HUES64 (cell line): ENCODE measurements at regions not wholly inside any gene's neighbourhood (a gene's known extent, or its start where the extent isn't known, plus 50 kb on each side); places are given as distances from the start of the nearest gene placed in this dataset.
"Not testable (repeated sequence)": the region's sequence is repeated elsewhere in the genome, so short reads cannot be mapped to it uniquely, and the experiment has no call there.

Source experiments
- H3K27ac ChIP-seq: 2 replicates; pipeline ENCODE4 v1.7.0; 2013; ENCODE audit warnings: low read depth, low read length, inconsistent platforms
- H3K27me3 ChIP-seq: 2 replicates; pipeline ENCODE4 v1.6.1; 2013; ENCODE audit warnings: mild to moderate bottlenecking, low read length; ENCODE audit not compliant: insufficient read depth
- H3K36me3 ChIP-seq: 2 replicates; pipeline ENCODE4 v1.6.1; 2013; ENCODE audit warnings: mild to moderate bottlenecking, low read length; ENCODE audit not compliant: insufficient read depth
- H3K4me1 ChIP-seq: 2 replicates; pipeline ENCODE4 v1.6.1; 2013; ENCODE audit warnings: mild to moderate bottlenecking, low read length, moderate library complexity; ENCODE audit not compliant: insufficient read depth
- H3K4me3 ChIP-seq: 2 replicates; pipeline ENCODE4 v1.5.1; 2013; ENCODE audit warnings: mild to moderate bottlenecking, low read length, moderate library complexity
- H3K9ac ChIP-seq: 2 replicates; pipeline ENCODE4 v1.6.1; 2013; ENCODE audit warnings: mild to moderate bottlenecking, low read depth, low read length
- H3K9me3 ChIP-seq: 2 replicates; pipeline ENCODE4 v1.6.1; 2013; ENCODE audit warnings: low read depth, low read length; ENCODE audit not compliant: insufficient read depth
- WGBS: fragments of 150-250, 120-280 bp; methylation state at CpG from one replicate; pipeline ENCODE4 v1.1.7; 2013; ENCODE audit warnings: missing lambda C conversion rate; 5-methylcytosine and 5-hydroxymethylcytosine counted together

DNA sequence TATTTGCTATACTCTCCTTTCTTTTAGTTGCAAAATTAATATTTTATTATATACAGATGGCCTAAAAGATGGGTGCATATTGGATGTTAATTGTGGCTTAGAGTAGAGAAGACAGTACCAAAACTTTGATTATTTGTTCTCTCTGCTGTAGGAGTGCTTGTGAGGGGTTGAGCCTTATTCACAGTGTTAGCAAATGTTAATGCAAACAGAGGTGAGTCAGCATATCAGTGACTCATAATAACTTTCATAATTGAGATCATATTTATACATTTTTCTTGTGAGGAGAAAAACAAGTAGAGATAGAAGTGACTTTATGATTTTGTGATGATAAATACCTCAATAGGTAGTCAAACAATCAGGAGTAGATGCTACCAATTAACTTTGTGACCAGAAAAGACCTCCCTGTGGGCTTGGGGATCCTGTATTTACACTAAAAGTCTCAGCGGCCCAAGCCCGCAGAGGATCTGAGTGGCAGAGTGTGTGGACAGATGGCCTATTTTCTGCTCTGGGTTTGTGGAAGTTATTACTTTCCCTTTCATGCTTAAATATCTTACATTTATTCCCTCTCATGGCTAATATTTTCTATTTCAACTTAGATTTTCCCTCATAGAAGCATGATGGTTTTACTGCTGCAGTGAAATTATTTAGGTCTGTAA lies 226.5 kb downstream of the TAF11L14 start:
- H3K36me3 ChIP-seq, result no peaks in the 10 kb centered on the region
- WGBS, result 100% methylated on average over 2 of the region's 2 CpGs
- no peaks in the 10 kb centered on the region for H3K27me3 ChIP-seq
- H3K9me3 ChIP-seq, result peaks cover 9% of the 10 kb centered on the region
- no peak overlapping the region for H3K9ac ChIP-seq
- no peak overlapping the region for H3K4me3 ChIP-seq
- no peaks in the 10 kb centered on the region for H3K4me1 ChIP-seq
- no peak overlapping the region for H3K27ac ChIP-seq

DNA sequence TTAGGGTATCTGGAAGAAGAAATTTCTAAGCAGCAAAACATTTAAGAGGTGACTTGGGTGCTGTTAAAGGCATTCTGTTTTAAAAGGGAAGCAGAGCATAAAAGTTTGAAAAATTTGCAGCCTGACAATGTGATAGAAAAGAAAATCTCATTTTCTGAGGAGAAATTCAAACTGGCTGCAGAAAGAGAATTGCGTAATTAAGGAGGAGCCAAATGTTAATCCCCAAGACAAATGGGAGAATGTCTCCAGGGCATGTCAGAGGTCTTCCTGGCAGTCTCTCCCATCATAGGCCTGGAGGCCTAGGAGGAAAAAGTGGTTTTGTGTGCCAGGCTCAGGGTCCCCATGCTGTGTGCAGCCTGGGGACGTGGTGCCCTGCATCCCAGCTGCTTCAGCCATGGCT lies 230.6 kb downstream of the TAF11L14 start:
- H3K36me3 ChIP-seq, H3K27me3 ChIP-seq, H3K9ac ChIP-seq, H3K27ac ChIP-seq, H3K4me1 ChIP-seq, H3K4me3 ChIP-seq: not testable (repeated sequence)
- peaks cover 11% of the 10 kb centered on the region for H3K9me3 ChIP-seq
- 96% methylated on average over 2 of the region's 2 CpGs for WGBS

DNA sequence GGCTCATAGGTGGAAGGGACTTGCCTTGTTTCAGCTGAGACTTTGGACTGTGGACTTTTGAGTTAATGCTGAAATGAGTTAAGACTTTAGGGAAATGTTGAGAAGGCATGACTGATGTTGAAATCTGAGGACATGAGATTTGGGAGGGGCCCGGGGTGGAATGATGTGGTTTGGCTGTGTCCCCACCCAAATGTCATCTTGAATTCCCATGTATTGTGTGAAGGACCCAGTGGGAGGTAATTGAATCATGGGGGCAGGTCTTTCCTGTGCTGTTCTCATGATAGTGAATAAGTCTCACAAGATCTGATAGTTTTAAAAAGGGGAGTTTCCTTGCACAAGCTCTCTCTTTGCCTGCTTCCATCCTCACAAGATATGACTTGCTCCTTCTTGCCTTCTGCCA lies 231.7 kb downstream of the TAF11L14 start:
- not testable (repeated sequence) for H3K4me3 ChIP-seq, H3K27ac ChIP-seq, H3K4me1 ChIP-seq, H3K36me3 ChIP-seq, H3K9ac ChIP-seq, H3K27me3 ChIP-seq
- 98% methylated on average over 1 of the region's 1 CpG for WGBS
- peaks cover 13% of the 10 kb centered on the region for H3K9me3 ChIP-seq

DNA sequence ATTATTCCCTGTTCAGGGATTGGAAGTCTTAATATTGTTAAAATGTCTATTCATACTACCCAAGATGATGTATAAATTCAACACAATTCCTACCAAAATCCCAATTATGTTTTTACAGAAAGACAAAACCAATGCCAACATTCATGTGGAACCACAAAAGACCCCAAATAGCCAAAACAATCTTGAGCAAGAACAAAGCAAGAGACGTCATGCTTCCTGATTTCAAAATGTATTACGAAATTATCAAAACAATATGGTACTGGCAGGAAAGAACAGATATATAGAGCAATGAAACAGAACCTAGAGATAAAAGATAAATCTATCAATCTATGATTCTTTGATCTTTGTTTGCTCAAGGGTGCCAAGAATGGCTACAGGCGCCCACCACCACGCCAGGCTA lies 237.9 kb downstream of the TAF11L14 start:
- H3K4me1 ChIP-seq, result no peaks in the 10 kb centered on the region
- no peaks in the 10 kb centered on the region for H3K27me3 ChIP-seq
- WGBS, result 91% methylated on average over 3 of the region's 4 CpGs
- H3K36me3 ChIP-seq, result no peaks in the 10 kb centered on the region
- no peak overlapping the region for H3K27ac ChIP-seq
- peaks cover 3% of the 10 kb centered on the region; the same call in 1 of the 2 replicates for H3K9me3 ChIP-seq
- no peak overlapping the region for H3K4me3 ChIP-seq
- no peak overlapping the region for H3K9ac ChIP-seq

DNA sequence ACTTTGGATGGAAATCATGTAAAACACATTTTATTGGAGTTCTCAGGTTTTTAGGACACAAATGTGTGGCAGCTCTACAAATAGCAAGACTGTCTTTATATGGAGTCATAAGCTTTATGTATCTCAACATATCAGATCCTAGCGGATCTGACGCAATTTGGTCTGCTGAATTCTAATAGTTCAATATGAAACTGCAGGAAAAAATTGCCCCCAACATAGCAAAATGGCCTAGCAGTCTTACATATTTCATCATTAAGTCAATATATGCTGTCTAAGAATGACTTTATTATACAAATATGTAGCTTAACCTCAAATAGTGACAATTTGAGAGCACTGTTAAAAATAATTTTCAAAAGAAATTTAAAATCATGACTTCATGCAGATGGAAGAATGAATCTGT lies 244.3 kb downstream of the TAF11L14 start:
- Histone ChIP-seq H3K27me3 (no peaks in the 10 kb centered on the region), H3K9me3 (no peaks in the 10 kb centered on the region), H3K4me1 (no peaks in the 10 kb centered on the region), H3K9ac (no peak overlapping the region), H3K27ac (no peak overlapping the region), H3K36me3 (no peaks in the 10 kb centered on the region), H3K4me3 (no peak overlapping the region)
- 94% methylated on average over 2 of the region's 2 CpGs for WGBS

DNA sequence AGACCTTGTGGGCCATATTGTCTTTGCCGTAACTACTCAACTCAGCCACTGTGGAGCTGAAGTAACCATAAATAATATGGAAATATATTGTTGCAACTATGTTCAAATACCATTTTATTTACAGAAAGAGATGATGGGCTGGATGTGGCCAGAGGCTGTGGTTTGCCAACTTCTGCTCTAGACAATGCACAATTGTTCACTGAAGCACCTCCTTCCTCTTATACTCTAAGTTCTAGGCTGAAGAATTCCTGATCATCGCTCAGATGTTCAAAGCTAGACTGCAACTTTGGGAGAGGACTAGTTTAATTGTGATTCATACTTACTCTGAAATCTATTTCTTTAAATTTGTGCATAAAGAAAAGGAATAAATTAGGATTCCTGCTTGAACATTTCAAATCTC lies 245.0 kb downstream of the TAF11L14 start:
- no peak overlapping the region for H3K4me3 ChIP-seq
- no peaks in the 10 kb centered on the region for H3K27me3 ChIP-seq
- H3K9ac ChIP-seq, result no peak overlapping the region
- no peaks in the 10 kb centered on the region for H3K9me3 ChIP-seq
- H3K4me1 ChIP-seq, result no peaks in the 10 kb centered on the region
- H3K27ac ChIP-seq, result no peak overlapping the region
- H3K36me3 ChIP-seq, result no peaks in the 10 kb centered on the region
- WGBS, result 100% methylated on average over 1 of the region's 2 CpGs

DNA sequence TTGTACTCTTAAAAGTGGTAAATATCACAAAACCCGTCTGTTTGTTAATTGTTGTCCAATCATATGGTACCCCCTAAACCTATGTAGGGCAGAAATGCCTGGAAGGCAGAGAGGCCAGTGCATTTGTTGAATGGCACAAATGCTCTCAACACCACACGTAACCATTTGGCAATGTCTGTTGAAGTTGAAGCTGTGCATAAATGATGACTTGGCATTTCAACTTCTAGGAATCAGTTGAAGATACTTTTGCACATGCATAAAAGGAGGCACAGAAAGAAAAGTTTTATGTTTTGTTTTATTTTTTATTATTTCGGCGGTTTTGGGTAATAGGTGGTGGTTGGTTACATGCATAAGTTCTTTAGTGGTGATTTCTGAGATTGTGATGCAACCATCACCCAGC lies 246.6 kb downstream of the TAF11L14 start:
- Histone ChIP-seq H3K4me3 (no peak overlapping the region), H3K27me3 (no peaks in the 10 kb centered on the region), H3K27ac (no peak overlapping the region), H3K36me3 (no peaks in the 10 kb centered on the region), H3K9ac (no peak overlapping the region), H3K4me1 (no peaks in the 10 kb centered on the region), H3K9me3 (no peaks in the 10 kb centered on the region)
- WGBS, result 100% methylated on average over 4 of the region's 4 CpGs

DNA sequence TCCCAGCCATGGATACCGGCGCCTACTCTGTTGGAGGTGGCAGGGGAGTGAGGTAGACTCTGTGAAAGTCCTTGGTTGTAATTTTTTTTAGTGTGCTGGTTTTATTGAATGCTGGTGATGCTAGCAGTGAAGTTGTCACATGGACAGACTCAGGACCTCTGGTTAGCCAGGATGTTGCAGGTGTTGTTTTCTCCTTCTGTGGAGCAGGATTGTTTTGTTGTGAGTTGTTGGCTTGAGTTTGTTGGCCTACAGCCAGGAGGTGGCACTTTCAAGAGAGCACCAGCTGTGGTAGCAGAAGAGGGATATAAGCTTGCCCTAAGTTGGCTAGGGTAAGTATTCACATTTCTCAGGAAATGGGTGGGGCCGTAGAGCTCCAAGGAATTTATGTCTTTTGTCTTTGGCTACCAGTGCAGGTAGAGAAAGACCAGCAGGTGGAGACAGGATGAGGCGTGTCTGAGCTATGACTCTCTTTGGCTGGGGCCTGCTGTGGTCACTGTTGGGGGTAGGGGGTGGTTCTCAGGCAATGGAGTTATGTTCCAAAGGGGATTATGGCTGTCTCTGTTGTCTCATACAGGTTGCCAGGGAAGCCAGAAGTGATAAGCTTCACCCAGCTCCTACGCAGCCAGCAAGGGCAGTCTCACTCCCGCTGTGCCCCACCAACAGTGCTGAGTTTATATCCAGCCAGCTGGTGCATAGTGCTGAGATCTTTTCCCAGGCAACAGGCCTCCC lies 248.7 kb downstream of the TAF11L14 start:
- Histone ChIP-seq H3K9ac (no peak overlapping the region), H3K27me3 (no peaks in the 10 kb centered on the region), H3K9me3 (no peaks in the 10 kb centered on the region), H3K4me3 (no peak overlapping the region), H3K36me3 (no peaks in the 10 kb centered on the region), H3K27ac (peak overlapping the region; percentile 51; the same call in 1 of the 2 replicates), H3K4me1 (no peaks in the 10 kb centered on the region)
- 79% methylated on average over 6 of the region's 6 CpGs for WGBS

DNA sequence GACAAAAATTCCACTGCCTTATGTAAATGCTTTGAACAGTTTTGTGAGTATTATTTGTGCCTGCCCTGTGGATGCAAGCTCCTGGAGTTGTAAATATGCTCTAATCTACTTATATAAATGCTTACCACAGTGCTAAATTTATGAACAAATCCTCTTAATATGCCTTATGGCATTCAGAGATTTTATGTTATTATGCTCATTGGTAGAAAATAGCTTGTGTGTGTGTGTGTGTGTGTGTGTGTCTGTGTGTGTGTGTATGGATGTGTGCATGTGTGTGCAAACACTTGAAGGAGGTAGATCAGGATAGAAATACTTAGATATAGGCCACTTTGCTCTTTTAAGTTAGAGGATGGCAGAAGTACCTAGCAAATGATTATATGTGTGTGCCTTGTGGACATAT lies 253.9 kb downstream of the TAF11L14 start:
- Histone ChIP-seq H3K9me3 (no peaks in the 10 kb centered on the region), H3K27me3 (no peaks in the 10 kb centered on the region), H3K4me1 (no peaks in the 10 kb centered on the region), H3K36me3 (no peaks in the 10 kb centered on the region), H3K27ac (no peak overlapping the region), H3K4me3 (no peak overlapping the region), H3K9ac (no peak overlapping the region)

DNA sequence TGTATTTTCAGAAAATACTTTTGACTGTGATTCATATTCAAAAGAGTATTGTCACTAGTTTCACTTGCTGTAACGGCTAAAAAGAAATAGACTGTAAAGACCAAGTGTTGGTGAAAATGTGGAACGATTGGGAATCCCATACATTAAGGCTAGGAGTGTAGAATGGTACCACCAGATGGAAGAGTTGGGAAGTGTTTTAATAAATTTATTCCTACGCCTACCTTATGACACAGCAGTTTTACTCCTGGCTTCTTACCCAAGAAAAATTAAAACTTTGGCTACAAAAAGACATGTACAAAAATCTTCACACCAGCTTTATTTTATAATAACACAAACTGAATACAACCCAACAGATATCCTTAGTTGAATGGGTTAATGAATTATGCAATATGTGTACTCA lies 256.2 kb downstream of the TAF11L14 start:
- Histone ChIP-seq H3K4me3 (no peak overlapping the region), H3K27me3 (no peaks in the 10 kb centered on the region), H3K9ac (no peak overlapping the region), H3K36me3 (no peaks in the 10 kb centered on the region), H3K4me1 (no peaks in the 10 kb centered on the region), H3K9me3 (no peaks in the 10 kb centered on the region), H3K27ac (no peak overlapping the region)
- 91% methylated on average over 3 of the region's 3 CpGs for WGBS

DNA sequence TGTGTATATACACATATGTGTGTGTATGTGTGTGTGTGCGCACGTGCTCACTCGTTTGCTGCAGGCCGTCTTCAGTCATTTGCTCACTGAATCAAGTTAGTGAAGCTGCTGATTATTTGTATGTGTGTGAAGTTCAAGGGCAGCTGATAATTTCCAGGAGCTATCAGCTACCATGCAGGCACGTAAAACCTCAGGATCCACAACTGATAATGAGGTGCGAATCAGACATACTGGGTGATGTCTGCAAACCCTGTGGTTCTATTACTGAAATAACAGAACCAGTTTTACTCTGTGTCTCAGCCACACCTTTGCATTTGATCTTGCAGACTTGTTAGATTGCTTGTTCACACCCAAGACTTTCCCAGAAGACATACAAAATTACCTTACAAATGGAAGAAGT lies 257.6 kb downstream of the TAF11L14 start:
- Histone ChIP-seq H3K27me3 (no peaks in the 10 kb centered on the region), H3K27ac (no peak overlapping the region), H3K9ac (no peak overlapping the region), H3K9me3 (no peaks in the 10 kb centered on the region), H3K4me3 (no peak overlapping the region), H3K36me3 (no peaks in the 10 kb centered on the region), H3K4me1 (no peaks in the 10 kb centered on the region)
- 81% methylated on average over 6 of the region's 6 CpGs for WGBS
